ENCODE measurements at regions not wholly inside any gene's neighbourhood (a gene's known extent, or its start where the extent isn't known, plus 50 kb on each side); places are given as distances from the start of the nearest gene placed in this dataset.

DNA sequence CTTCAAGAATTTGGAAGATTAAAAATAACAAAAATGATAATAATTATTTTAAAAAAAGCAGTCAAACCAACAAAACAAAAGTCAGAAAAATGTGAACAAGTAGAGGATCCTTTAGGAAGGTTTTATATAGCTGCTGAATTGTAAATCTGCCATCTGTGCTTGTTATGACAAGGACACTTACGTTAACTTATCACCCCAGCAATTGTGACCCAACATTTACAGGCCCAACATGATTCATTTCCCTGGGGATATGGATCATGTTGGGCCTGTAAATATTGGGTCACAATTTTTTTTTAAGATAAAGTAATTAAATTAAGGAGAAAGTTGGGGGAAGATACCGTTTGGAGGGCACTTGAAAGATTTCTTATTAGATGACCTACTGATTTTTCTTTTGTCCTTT is 261.4 kb upstream of the HABP2 start:
- TF ChIP-seq, protein P1, sequence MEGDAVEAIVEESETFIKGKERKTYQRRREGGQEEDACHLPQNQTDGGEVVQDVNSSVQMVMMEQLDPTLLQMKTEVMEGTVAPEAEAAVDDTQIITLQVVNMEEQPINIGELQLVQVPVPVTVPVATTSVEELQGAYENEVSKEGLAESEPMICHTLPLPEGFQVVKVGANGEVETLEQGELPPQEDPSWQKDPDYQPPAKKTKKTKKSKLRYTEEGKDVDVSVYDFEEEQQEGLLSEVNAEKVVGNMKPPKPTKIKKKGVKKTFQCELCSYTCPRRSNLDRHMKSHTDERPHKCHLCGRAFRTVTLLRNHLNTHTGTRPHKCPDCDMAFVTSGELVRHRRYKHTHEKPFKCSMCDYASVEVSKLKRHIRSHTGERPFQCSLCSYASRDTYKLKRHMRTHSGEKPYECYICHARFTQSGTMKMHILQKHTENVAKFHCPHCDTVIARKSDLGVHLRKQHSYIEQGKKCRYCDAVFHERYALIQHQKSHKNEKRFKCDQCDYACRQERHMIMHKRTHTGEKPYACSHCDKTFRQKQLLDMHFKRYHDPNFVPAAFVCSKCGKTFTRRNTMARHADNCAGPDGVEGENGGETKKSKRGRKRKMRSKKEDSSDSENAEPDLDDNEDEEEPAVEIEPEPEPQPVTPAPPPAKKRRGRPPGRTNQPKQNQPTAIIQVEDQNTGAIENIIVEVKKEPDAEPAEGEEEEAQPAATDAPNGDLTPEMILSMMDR (conservative IDR thresholded peaks at IDR 0.05; ENCODE audit: low read depth, low read length): no peak
- TF ChIP-seq EZH2 (IDR thresholded peaks at IDR 0.05; ENCODE audit: borderline replicate concordance, low read depth, low read length, poor library complexity, severe bottlenecking): no peak
